HepG2 (cell line): ENCODE measurements at regions not wholly inside any gene's neighbourhood (a gene's known extent, or its start where the extent isn't known, plus 50 kb on each side); places are given as distances from the start of the nearest gene placed in this dataset.

Source experiments
- AHR ChIP-seq: IDR thresholded peaks from 2 replicates; pipeline ENCODE4 v1.6.1; 2018; ENCODE audit warnings: missing genetic modification reagents, missing compliant biosample characterization
- ARNTL ChIP-seq: sonication (generic); formaldehyde crosslinking; IDR thresholded peaks from 2 replicates; pipeline ENCODE4 v1.4.0; 2020; ENCODE audit warnings: mild to moderate bottlenecking, missing genetic modification reagents
- CCDC6 ChIP-seq: sonication (generic); formaldehyde crosslinking; IDR thresholded peaks from 2 replicates; pipeline ENCODE4 v1.8.1; 2022; ENCODE audit warnings: mild to moderate bottlenecking, missing genetic modification reagents, moderate library complexity
- GATAD2A ChIP-seq: IDR thresholded peaks from 2 replicates; pipeline ENCODE4 v1.6.1; 2016
- HES4 ChIP-seq: sonication (generic); formaldehyde crosslinking; IDR thresholded peaks from 2 replicates; pipeline ENCODE4 v1.9.0; 2021; ENCODE audit warnings: mild to moderate bottlenecking, missing genetic modification reagents, borderline replicate concordance
- IKZF1 ChIP-seq: fragments of 450-650 bp; IDR thresholded peaks from 2 replicates; pipeline ENCODE4 v1.7.1; 2016
- KDM2A ChIP-seq: sonication (generic); formaldehyde crosslinking; IDR thresholded peaks from 2 replicates; pipeline ENCODE4 v1.4.0; 2020; ENCODE audit warnings: low read depth, missing genetic modification reagents, borderline replicate concordance
- NBN ChIP-seq: fragments of 450-650 bp; conservative IDR thresholded peaks from 2 replicates; pipeline ENCODE4 v1.6.1; 2017
- PHB2 ChIP-seq: fragments of 450-650 bp; IDR thresholded peaks from 2 replicates; pipeline ENCODE4 v1.6.1; 2018; ENCODE audit not compliant: partially characterized antibody
- PLRG1 ChIP-seq: fragments of 450-650 bp; conservative IDR thresholded peaks from 2 replicates; pipeline ENCODE4 v1.6.1; 2016
- RARA ChIP-seq: IDR thresholded peaks from 2 replicates; pipeline ENCODE4 v1.6.1; 2016; ENCODE audit warnings: missing genetic modification reagents, missing compliant biosample characterization
- SKI ChIP-seq: fragments of 450-650 bp; IDR thresholded peaks from one replicate; pipeline ENCODE4 v1.6.1; 2018; ENCODE audit warnings: mild to moderate bottlenecking; ENCODE audit not compliant: partially characterized antibody
- TBX3 ChIP-seq: fragments of 450-650 bp; IDR thresholded peaks from 2 replicates; pipeline ENCODE4 v1.6.1; 2017; ENCODE audit warnings: antibody characterized with exemption, mild to moderate bottlenecking, inconsistent platforms, borderline replicate concordance
- ZNF207 ChIP-seq: fragments of 450-650 bp; IDR thresholded peaks from 2 replicates; pipeline ENCODE4 v1.6.1; 2016; ENCODE audit warnings: antibody characterized with exemption, borderline replicate concordance
- ZNF343 ChIP-seq: sonication (generic); formaldehyde crosslinking; IDR thresholded peaks from 2 replicates; pipeline ENCODE4 v1.4.0; 2020; ENCODE audit warnings: mild to moderate bottlenecking, missing genetic modification reagents
- ZNF501 ChIP-seq: sonication (generic); formaldehyde crosslinking; IDR thresholded peaks from 2 replicates; pipeline ENCODE4 v1.5.1; 2020; ENCODE audit warnings: mild to moderate bottlenecking, moderate library complexity, missing genetic modification reagents
- ZNF557 ChIP-seq: sonication (generic); formaldehyde crosslinking; IDR thresholded peaks from 2 replicates; pipeline ENCODE4 v1.4.0; 2020; ENCODE audit warnings: missing genetic modification reagents
- ZNF841 ChIP-seq: sonication (generic); formaldehyde crosslinking; IDR thresholded peaks from 2 replicates; pipeline ENCODE4 v1.8.1; 2023; ENCODE audit warnings: missing genetic modification reagents, borderline replicate concordance
- TF ChIP-seq, protein P1 (sequence below), 2 experiments: fragments of 450-650 bp in 1 of 2; sonication (generic) in 1 of 2; formaldehyde crosslinking in 1 of 2; IDR thresholded peaks; 2 replicates each; pipeline versions ENCODE4 v1.6.1 to v1.8.0; 2016 to 2022; ENCODE audit warnings: antibody characterized with exemption in 1 of 2, mild to moderate bottlenecking in 1 of 2, missing genetic modification reagents in 1 of 2
- TF ChIP-seq, protein P2 (sequence below): fragments of 450-650 bp; IDR thresholded peaks from 2 replicates; pipeline ENCODE4 v1.6.1; 2017
- TF ChIP-seq, protein P3 (sequence below): sonication (generic); formaldehyde crosslinking; conservative IDR thresholded peaks from 2 replicates; pipeline ENCODE4 v1.8.0; 2022; ENCODE audit warnings: missing genetic modification reagents

- TF ChIP-seq, protein P1, sequence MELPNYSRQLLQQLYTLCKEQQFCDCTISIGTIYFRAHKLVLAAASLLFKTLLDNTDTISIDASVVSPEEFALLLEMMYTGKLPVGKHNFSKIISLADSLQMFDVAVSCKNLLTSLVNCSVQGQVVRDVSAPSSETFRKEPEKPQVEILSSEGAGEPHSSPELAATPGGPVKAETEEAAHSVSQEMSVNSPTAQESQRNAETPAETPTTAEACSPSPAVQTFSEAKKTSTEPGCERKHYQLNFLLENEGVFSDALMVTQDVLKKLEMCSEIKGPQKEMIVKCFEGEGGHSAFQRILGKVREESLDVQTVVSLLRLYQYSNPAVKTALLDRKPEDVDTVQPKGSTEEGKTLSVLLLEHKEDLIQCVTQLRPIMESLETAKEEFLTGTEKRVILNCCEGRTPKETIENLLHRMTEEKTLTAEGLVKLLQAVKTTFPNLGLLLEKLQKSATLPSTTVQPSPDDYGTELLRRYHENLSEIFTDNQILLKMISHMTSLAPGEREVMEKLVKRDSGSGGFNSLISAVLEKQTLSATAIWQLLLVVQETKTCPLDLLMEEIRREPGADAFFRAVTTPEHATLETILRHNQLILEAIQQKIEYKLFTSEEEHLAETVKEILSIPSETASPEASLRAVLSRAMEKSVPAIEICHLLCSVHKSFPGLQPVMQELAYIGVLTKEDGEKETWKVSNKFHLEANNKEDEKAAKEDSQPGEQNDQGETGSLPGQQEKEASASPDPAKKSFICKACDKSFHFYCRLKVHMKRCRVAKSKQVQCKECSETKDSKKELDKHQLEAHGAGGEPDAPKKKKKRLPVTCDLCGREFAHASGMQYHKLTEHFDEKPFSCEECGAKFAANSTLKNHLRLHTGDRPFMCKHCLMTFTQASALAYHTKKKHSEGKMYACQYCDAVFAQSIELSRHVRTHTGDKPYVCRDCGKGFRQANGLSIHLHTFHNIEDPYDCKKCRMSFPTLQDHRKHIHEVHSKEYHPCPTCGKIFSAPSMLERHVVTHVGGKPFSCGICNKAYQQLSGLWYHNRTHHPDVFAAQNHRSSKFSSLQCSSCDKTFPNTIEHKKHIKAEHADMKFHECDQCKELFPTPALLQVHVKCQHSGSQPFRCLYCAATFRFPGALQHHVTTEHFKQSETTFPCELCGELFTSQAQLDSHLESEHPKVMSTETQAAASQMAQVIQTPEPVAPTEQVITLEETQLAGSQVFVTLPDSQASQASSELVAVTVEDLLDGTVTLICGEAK (IDR thresholded peaks at IDR 0.05) = peak; percentile 1; the same call in 1 of the 2 replicates
- TF ChIP-seq, protein P1 (CRISPR knock-in tag; IDR thresholded peaks at IDR 0.05) = no peak
- TF ChIP-seq KDM2A = no peak
- TF ChIP-seq AHR = no peak
- TF ChIP-seq, protein P2, sequence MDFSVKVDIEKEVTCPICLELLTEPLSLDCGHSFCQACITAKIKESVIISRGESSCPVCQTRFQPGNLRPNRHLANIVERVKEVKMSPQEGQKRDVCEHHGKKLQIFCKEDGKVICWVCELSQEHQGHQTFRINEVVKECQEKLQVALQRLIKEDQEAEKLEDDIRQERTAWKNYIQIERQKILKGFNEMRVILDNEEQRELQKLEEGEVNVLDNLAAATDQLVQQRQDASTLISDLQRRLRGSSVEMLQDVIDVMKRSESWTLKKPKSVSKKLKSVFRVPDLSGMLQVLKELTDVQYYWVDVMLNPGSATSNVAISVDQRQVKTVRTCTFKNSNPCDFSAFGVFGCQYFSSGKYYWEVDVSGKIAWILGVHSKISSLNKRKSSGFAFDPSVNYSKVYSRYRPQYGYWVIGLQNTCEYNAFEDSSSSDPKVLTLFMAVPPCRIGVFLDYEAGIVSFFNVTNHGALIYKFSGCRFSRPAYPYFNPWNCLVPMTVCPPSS = 0 out of 2 replicates have a peak, but pooled peaks have one; percentile 25
- no peak for TF ChIP-seq CCDC6 (CRISPR knock-in tag)
- TF ChIP-seq SKI = no peak
- no peak for TF ChIP-seq ZNF501
- no peak for TF ChIP-seq ZNF557 (CRISPR knock-in tag)
- TF ChIP-seq IKZF1 = 0 out of 2 replicates have a peak, but pooled peaks have one; percentile 75
- no peak for TF ChIP-seq HES4 (CRISPR knock-in tag)
- TF ChIP-seq, protein P3, sequence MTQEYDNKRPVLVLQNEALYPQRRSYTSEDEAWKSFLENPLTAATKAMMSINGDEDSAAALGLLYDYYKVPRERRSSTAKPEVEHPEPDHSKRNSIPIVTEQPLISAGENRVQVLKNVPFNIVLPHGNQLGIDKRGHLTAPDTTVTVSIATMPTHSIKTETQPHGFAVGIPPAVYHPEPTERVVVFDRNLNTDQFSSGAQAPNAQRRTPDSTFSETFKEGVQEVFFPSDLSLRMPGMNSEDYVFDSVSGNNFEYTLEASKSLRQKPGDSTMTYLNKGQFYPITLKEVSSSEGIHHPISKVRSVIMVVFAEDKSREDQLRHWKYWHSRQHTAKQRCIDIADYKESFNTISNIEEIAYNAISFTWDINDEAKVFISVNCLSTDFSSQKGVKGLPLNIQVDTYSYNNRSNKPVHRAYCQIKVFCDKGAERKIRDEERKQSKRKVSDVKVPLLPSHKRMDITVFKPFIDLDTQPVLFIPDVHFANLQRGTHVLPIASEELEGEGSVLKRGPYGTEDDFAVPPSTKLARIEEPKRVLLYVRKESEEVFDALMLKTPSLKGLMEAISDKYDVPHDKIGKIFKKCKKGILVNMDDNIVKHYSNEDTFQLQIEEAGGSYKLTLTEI (CRISPR knock-in tag) = no peak
- no peak for TF ChIP-seq ZNF841
- no peak; the same call in 1 of the 2 replicates for TF ChIP-seq TBX3
- TF ChIP-seq PHB2 = peak; percentile 31
- peak; percentile 74; the same call in 1 of the 2 replicates for TF ChIP-seq ZNF207
- TF ChIP-seq GATAD2A (CRISPR knock-in tag) = no peak
- no peak for TF ChIP-seq RARA (CRISPR knock-in tag)
- 0 out of 2 replicates have a peak, but pooled peaks have one; percentile 25 for TF ChIP-seq PLRG1
- TF ChIP-seq ARNTL = no peak
- no peak for TF ChIP-seq ZNF343 (CRISPR knock-in tag)
- TF ChIP-seq NBN = 0 out of 2 replicates have a peak, but pooled peaks have one; percentile 24
Observed at GRCh38 chr2:238520359-238520886, 93.7 kb downstream of the ASB1 start (continued).
